ENCODE measurements at regions not wholly inside any gene's neighbourhood (a gene's known extent, or its start where the extent isn't known, plus 50 kb on each side); places are given as distances from the start of the nearest gene placed in this dataset.

GRCh38 chr5:173481821-173482220 lies 134.6 kb downstream of the BOD1 start:
- no peaks in the 10 kb centered on the region for H3K36me3 ChIP-seq (ENCODE audit: control insufficient read depth, insufficient read depth, low read length)
- no peaks in the 10 kb centered on the region for H3K4me1 Mint-ChIP-seq
- DNase-seq (no peak), ATAC-seq (no peak)
- H3K9me3 ChIP-seq (ENCODE audit: control insufficient read depth, insufficient read depth, low read length), result no peaks in the 10 kb centered on the region
- TF ChIP-seq CTCF (IDR thresholded peaks at IDR 0.05), result no peak
- H3K4me3 ChIP-seq (ENCODE audit: low read length), result no peak overlapping the region
- WGBS (ENCODE audit: insufficient coverage), result 68% methylated on average over 5 of the region's 5 CpGs
- H3K27me3 Mint-ChIP-seq (ENCODE audit: low read depth in 2 of 2), result peaks cover 0 to 19% of the 10 kb centered on the region in 2 donors
- no peak overlapping the region for H3K4me3 Mint-ChIP-seq
- H3K9me3 Mint-ChIP-seq, result no peaks in the 10 kb centered on the region
- no peak overlapping the region for H3K27ac ChIP-seq (ENCODE audit: low read length)
- no peaks in the 10 kb centered on the region for H3K36me3 Mint-ChIP-seq
- intact Hi-C loops (cut with micrococcal nuclease), result no loop called here
- H3K27ac Mint-ChIP-seq, result no peak overlapping the region
- no peaks in the 10 kb centered on the region for H3K27me3 ChIP-seq (ENCODE audit: control insufficient read depth, insufficient read depth, low read length)
- H3K4me1 ChIP-seq (ENCODE audit: control insufficient read depth, insufficient read depth, low read length), result no peaks in the 10 kb centered on the region

GRCh38 chr5:173480896-173481295 lies 135.6 kb downstream of the BOD1 start:
- DNase-seq, result no peak
- no peak for ATAC-seq
- Histone ChIP-seq H3K4me1 (ENCODE audit: control insufficient read depth, insufficient read depth, low read length) (no peaks in the 10 kb centered on the region), H3K27ac (ENCODE audit: low read length) (no peak overlapping the region), H3K9me3 (ENCODE audit: control insufficient read depth, insufficient read depth, low read length) (no peaks in the 10 kb centered on the region), H3K4me3 (ENCODE audit: low read length) (no peak overlapping the region), H3K36me3 (ENCODE audit: control insufficient read depth, insufficient read depth, low read length) (no peaks in the 10 kb centered on the region), H3K27me3 (ENCODE audit: control insufficient read depth, insufficient read depth, low read length) (no peaks in the 10 kb centered on the region)
- H3K9me3 Mint-ChIP-seq, result no peaks in the 10 kb centered on the region
- no peaks in the 10 kb centered on the region for H3K4me1 Mint-ChIP-seq
- no peaks in the 10 kb centered on the region for H3K36me3 Mint-ChIP-seq
- H3K27ac Mint-ChIP-seq, result no peak overlapping the region
- H3K27me3 Mint-ChIP-seq (ENCODE audit: low read depth in 2 of 2), result peaks cover 0 to 10% of the 10 kb centered on the region in 2 donors
- H3K4me3 Mint-ChIP-seq, result no peak overlapping the region
- no peak for TF ChIP-seq CTCF (IDR thresholded peaks at IDR 0.05)
- intact Hi-C loops (cut with micrococcal nuclease), result no loop called here

- Mint-ChIP-seq H3K9me3 (no peaks in the 10 kb centered on the region), H3K4me1 (no peaks in the 10 kb centered on the region), H3K27ac (no peak overlapping the region), H3K4me3 (no peak overlapping the region), H3K27me3 (ENCODE audit: low read depth in 2 of 2) (peaks cover 0 to 8% of the 10 kb centered on the region in 2 donors), H3K36me3 (no peaks in the 10 kb centered on the region)
- Histone ChIP-seq H3K9me3 (ENCODE audit: control insufficient read depth, insufficient read depth, low read length) (no peaks in the 10 kb centered on the region), H3K27me3 (ENCODE audit: control insufficient read depth, insufficient read depth, low read length) (no peaks in the 10 kb centered on the region), H3K4me1 (ENCODE audit: control insufficient read depth, insufficient read depth, low read length) (no peaks in the 10 kb centered on the region), H3K4me3 (ENCODE audit: low read length) (no peak overlapping the region), H3K27ac (ENCODE audit: low read length) (no peak overlapping the region), H3K36me3 (ENCODE audit: control insufficient read depth, insufficient read depth, low read length) (no peaks in the 10 kb centered on the region)
- ATAC-seq (no peak), DNase-seq (no peak)
- 54% methylated on average over 3 of the region's 3 CpGs for WGBS (ENCODE audit: insufficient coverage)
- intact Hi-C loops (cut with micrococcal nuclease), result no loop called here
- no peak for TF ChIP-seq CTCF (IDR thresholded peaks at IDR 0.05)
These were observed 136.7 kb downstream of the BOD1 start for GRCh38 chr5:173479711-173480110.

- Mint-ChIP-seq H3K36me3 (no peaks in the 10 kb centered on the region), H3K4me1 (no peaks in the 10 kb centered on the region), H3K4me3 (no peak overlapping the region), H3K9me3 (no peaks in the 10 kb centered on the region), H3K27me3 (ENCODE audit: low read depth in 2 of 2) (peaks cover 0 to 8% of the 10 kb centered on the region in 2 donors), H3K27ac (no peak overlapping the region)
- no peaks in the 10 kb centered on the region for H3K27me3 ChIP-seq (ENCODE audit: control insufficient read depth, insufficient read depth, low read length)
- no peaks in the 10 kb centered on the region for H3K4me1 ChIP-seq (ENCODE audit: control insufficient read depth, insufficient read depth, low read length)
- 73% methylated on average over 13 of the region's 13 CpGs for WGBS (ENCODE audit: insufficient coverage)
- ATAC-seq (no peak), DNase-seq (no peak)
- no peak overlapping the region for H3K27ac ChIP-seq (ENCODE audit: low read length)
- H3K9me3 ChIP-seq (ENCODE audit: control insufficient read depth, insufficient read depth, low read length), result no peaks in the 10 kb centered on the region
- H3K4me3 ChIP-seq (ENCODE audit: low read length), result no peak overlapping the region
- TF ChIP-seq CTCF (IDR thresholded peaks at IDR 0.05), result no peak
- intact Hi-C loops (cut with micrococcal nuclease), result no loop called here
- H3K36me3 ChIP-seq (ENCODE audit: control insufficient read depth, insufficient read depth, low read length), result no peaks in the 10 kb centered on the region
These were observed 139.0 kb downstream of the BOD1 start for GRCh38 chr5:173477345-173478040.
